OCI-LY3 (cell line): ENCODE measurements at regions not wholly inside any gene's neighbourhood (a gene's known extent, or its start where the extent isn't known, plus 50 kb on each side); places are given as distances from the start of the nearest gene placed in this dataset.

ENCODE experiments used
- CTCF ChIP-seq: fragments of 200-600, 300-600 bp; sonication (generic); IDR thresholded peaks from 2 replicates; pipeline ENCODE4 v1.5.1; 2014; ENCODE audit warnings: antibody characterized with exemption, low read length, low read depth
- EZH2phosphoT487 ChIP-seq: fragments of 200-600 bp; shearing (Covaris generic); IDR thresholded peaks from 2 replicates; pipeline ENCODE4 v1.6.1; 2018; ENCODE audit warnings: antibody characterized with exemption, mixed run types, low read depth

GRCh38 chr4:180784940-180785339 lies 1458.3 kb upstream of the TENM3 start:
- no peak for TF ChIP-seq CTCF
- no peak for TF ChIP-seq EZH2phosphoT487
